Caco-2 (cell line): ENCODE measurements at regions not wholly inside any gene's neighbourhood (a gene's known extent, or its start where the extent isn't known, plus 50 kb on each side); places are given as distances from the start of the nearest gene placed in this dataset.

ENCODE experiments used
- BruUV-seq: library from RNA; stranded (reverse); fragments of 400-500 nt; replicated peaks from 2 replicates; lab custom pipeline; 2021; lab: Mats Ljungman, UMichigan
- CTCF ChIA-PET: fragments of 300-600 bp; sonication (Branson Sonifier 250); formaldehyde crosslinking; loops from one replicate; lab custom pipeline; 2022; ENCODE audit warnings: antibody characterized with exemption; lab: Charles Lee
- POLR2A ChIA-PET: fragments of 300-600 bp; sonication (Branson Sonifier 250); formaldehyde crosslinking; loops from one replicate; lab custom pipeline; 2022; ENCODE audit warnings: antibody characterized with exemption; lab: Charles Lee
- DNase-seq, 2 experiments: peaks; one replicate each; pipeline versions ENCODE4 v3.0.0 to v3.0.0-alpha.2; 2020 to 2022
- H3K27me3 ChIP-seq: replicated peaks from 2 replicates; pipeline ENCODE4 v1.6.0; 2011; ENCODE audit warnings: low read length; ENCODE audit not compliant: control insufficient read depth, insufficient read depth
- H3K36me3 ChIP-seq: 2 replicates; pipeline ENCODE4 v1.5.1; 2011; ENCODE audit warnings: low read length; ENCODE audit not compliant: control insufficient read depth, insufficient read depth
- H3K4me1 ChIP-seq: fragments of 250-450 bp; sonication (Bioruptor Pico); 2 replicates; pipeline ENCODE4 v1.5.1; 2020; ENCODE audit warnings: mild to moderate bottlenecking
- H3K4me3 ChIP-seq: 2 replicates; pipeline ENCODE4 v1.5.1; 2011; ENCODE audit warnings: low read depth, mild to moderate bottlenecking, control low read depth, low read length
- H3K9me3 ChIP-seq: fragments of 250-450 bp; sonication (Bioruptor Pico); 2 replicates; pipeline ENCODE4 v1.5.1; 2020; ENCODE audit warnings: mild to moderate bottlenecking, moderate library complexity
- H3K27ac Mint-ChIP-seq: one replicate; pipeline ENCODE4 v1.8.0; 2022; ENCODE audit warnings: mixed read lengths; ENCODE audit not compliant: unreplicated experiment
- H3K27me3 Mint-ChIP-seq: one replicate; pipeline ENCODE4 v1.8.0; 2022; ENCODE audit warnings: mixed read lengths; ENCODE audit not compliant: insufficient read depth, unreplicated experiment
- H3K36me3 Mint-ChIP-seq: one replicate; pipeline ENCODE4 v1.8.0; 2022; ENCODE audit warnings: mild to moderate bottlenecking, mixed read lengths; ENCODE audit not compliant: insufficient read depth, unreplicated experiment
- H3K4me1 Mint-ChIP-seq: one replicate; pipeline ENCODE4 v1.8.0; 2022; ENCODE audit warnings: low read depth, mixed read lengths; ENCODE audit not compliant: unreplicated experiment
- H3K4me3 Mint-ChIP-seq: one replicate; pipeline ENCODE4 v1.8.0; 2022; ENCODE audit warnings: mild to moderate bottlenecking, moderate library complexity, mixed read lengths; ENCODE audit not compliant: unreplicated experiment
- H3K9me3 Mint-ChIP-seq: one replicate; pipeline ENCODE4 v1.8.0; 2022; ENCODE audit warnings: mixed read lengths; ENCODE audit not compliant: unreplicated experiment
- CTCF ChIP-seq, 2 experiments: fragments of 200-600 bp in 1 of 2; IDR thresholded peaks; 1 replicate in 1 of 2; 2 replicates in 1 of 2; pipeline versions ENCODE4 v1.5.1 to v1.8.0; 2011 to 2022; ENCODE audit warnings: antibody characterized with exemption in 1 of 2, control low read depth in 1 of 2, inconsistent platforms in 1 of 2, low read depth in 1 of 2, low read length in 1 of 2, mild to moderate bottlenecking in 1 of 2, moderate library complexity in 1 of 2; ENCODE audit not compliant: insufficient read depth in 1 of 2, severe bottlenecking in 1 of 2, unreplicated experiment in 1 of 2
- intact Hi-C: fragments of 100-400 bp; cut with micrococcal nuclease; formaldehyde crosslinking; loops from one replicate; pipeline ENCODE4 v1.10.0; 2022; ENCODE audit not compliant: unreplicated experiment

- Mint-ChIP-seq H3K27me3 (peaks cover 13% of the 10 kb centered on the region), H3K9me3 (peaks cover 9% of the 10 kb centered on the region), H3K36me3 (no peaks in the 10 kb centered on the region), H3K4me1 (no peaks in the 10 kb centered on the region), H3K4me3 (no peak overlapping the region), H3K27ac (no peak overlapping the region)
- no TSS peak for BruUV-seq
- ChIA-PET POLR2A (no interaction called here), CTCF (no interaction called here)
- DNase-seq = no peak
- Histone ChIP-seq H3K4me3 (no peak overlapping the region), H3K9me3 (no peaks in the 10 kb centered on the region), H3K36me3 (no peaks in the 10 kb centered on the region), H3K4me1 (no peaks in the 10 kb centered on the region), H3K27me3 (no peaks in the 10 kb centered on the region; the same call in none of the 2 replicates)
- intact Hi-C loops = no loop called here
- no peak for TF ChIP-seq CTCF (IDR thresholded peaks at IDR 0.05; ENCODE audit: insufficient read depth in 1 of 2, low read depth in 1 of 2, low read length in 1 of 2, severe bottlenecking in 1 of 2, unreplicated experiment in 1 of 2)
Observed at GRCh38 chr1:63074321-63074720, 248.0 kb upstream of the FOXD3 start.

- Mint-ChIP-seq H3K4me1 (no peaks in the 10 kb centered on the region), H3K27me3 (peaks cover 16% of the 10 kb centered on the region), H3K36me3 (no peaks in the 10 kb centered on the region), H3K27ac (no peak overlapping the region), H3K9me3 (no peaks in the 10 kb centered on the region), H3K4me3 (no peak overlapping the region)
- ChIA-PET POLR2A (no interaction called here), CTCF (no interaction called here)
- no peaks in the 10 kb centered on the region for H3K4me1 ChIP-seq
- no peaks in the 10 kb centered on the region for H3K27me3 ChIP-seq
- no peaks in the 10 kb centered on the region for H3K36me3 ChIP-seq
- intact Hi-C loops = no loop called here
- no peaks in the 10 kb centered on the region for H3K9me3 ChIP-seq
- H3K4me3 ChIP-seq = no peak overlapping the region
- no peak for DNase-seq
- TF ChIP-seq CTCF (IDR thresholded peaks at IDR 0.05; ENCODE audit: insufficient read depth in 1 of 2, low read depth in 1 of 2, low read length in 1 of 2, severe bottlenecking in 1 of 2, unreplicated experiment in 1 of 2) = no peak
- no TSS peak for BruUV-seq
Observed at GRCh38 chr1:63082766-63083165, 239.6 kb upstream of the FOXD3 start.

- no peaks in the 10 kb centered on the region for H3K36me3 ChIP-seq
- H3K27me3 ChIP-seq = no peaks in the 10 kb centered on the region
- Mint-ChIP-seq H3K36me3 (no peaks in the 10 kb centered on the region), H3K27me3 (peaks cover 25% of the 10 kb centered on the region), H3K4me1 (no peaks in the 10 kb centered on the region), H3K9me3 (no peaks in the 10 kb centered on the region), H3K4me3 (no peak overlapping the region), H3K27ac (no peak overlapping the region)
- no peaks in the 10 kb centered on the region for H3K9me3 ChIP-seq
- peak in 1 of 2 experiments; percentile 2 for DNase-seq
- BruUV-seq = no TSS peak
- ChIA-PET POLR2A (no interaction called here), CTCF (no interaction called here)
- H3K4me1 ChIP-seq = no peaks in the 10 kb centered on the region
- no peak overlapping the region for H3K4me3 ChIP-seq
- no peak for TF ChIP-seq CTCF (IDR thresholded peaks at IDR 0.05; ENCODE audit: insufficient read depth in 1 of 2, low read depth in 1 of 2, low read length in 1 of 2, severe bottlenecking in 1 of 2, unreplicated experiment in 1 of 2)
- intact Hi-C loops = no loop called here
Observed at GRCh38 chr1:63087966-63088365, 234.4 kb upstream of the FOXD3 start.
